H1 (cell line): ENCODE measurements at regions not wholly inside any gene's neighbourhood (a gene's known extent, or its start where the extent isn't known, plus 50 kb on each side); places are given as distances from the start of the nearest gene placed in this dataset.

ENCODE experiments used
- EP300 ChIP-seq, 2 experiments: IDR thresholded peaks; 1 replicate in 1 of 2; 2 replicates in 1 of 2; pipeline ENCODE4 v1.6.1; 2011 to 2012; ENCODE audit warnings: low read depth in 2 of 2, low read length in 2 of 2, mild to moderate bottlenecking in 2 of 2, borderline replicate concordance in 1 of 2, inconsistent platforms in 1 of 2, moderate library complexity in 1 of 2
- EZH2 ChIP-seq: fragments of 200-600 bp; sonication (generic); IDR thresholded peaks from 2 replicates; pipeline ENCODE4 v1.7.1; 2012; ENCODE audit warnings: low read depth, mild to moderate bottlenecking, moderate library complexity, low read length, inconsistent platforms; ENCODE audit not compliant: severe bottlenecking
- POLR2AphosphoS5 ChIP-seq: IDR thresholded peaks from 2 replicates; pipeline ENCODE4 v1.6.1; 2011; ENCODE audit warnings: low read depth, low read length
- TAF1 ChIP-seq: IDR thresholded peaks from 2 replicates; pipeline ENCODE4 v1.6.1; 2011; ENCODE audit warnings: mild to moderate bottlenecking, low read depth, low read length

DNA sequence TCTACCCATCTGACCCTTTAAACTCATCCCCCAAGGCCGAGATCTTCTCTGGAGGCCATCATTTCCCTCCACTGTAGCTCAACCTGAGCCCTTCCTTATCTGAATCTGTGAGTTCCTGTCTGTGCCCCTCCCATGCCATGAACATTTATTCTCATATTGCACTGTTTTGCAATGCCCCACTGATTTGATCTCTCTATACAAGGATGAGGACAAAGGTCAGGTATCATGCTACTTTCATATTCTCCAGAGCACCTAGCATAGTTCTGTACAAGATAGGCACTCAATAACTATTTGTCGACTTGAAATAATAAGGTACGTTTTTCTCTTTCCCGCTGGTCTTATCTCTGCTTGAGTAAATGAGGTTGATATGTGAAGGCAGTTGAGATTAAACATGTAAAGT lies 135.5 kb downstream of the KLF5 start:
- TF ChIP-seq EZH2: no peak
- TF ChIP-seq TAF1: no peak
- TF ChIP-seq EP300 (IDR thresholded peaks at IDR 0.05; ENCODE audit: borderline replicate concordance in 1 of 2, low read depth in 2 of 2, low read length in 2 of 2): no peak
- no peak for TF ChIP-seq POLR2AphosphoS5
